ENCODE measurements at regions not wholly inside any gene's neighbourhood (a gene's known extent, or its start where the extent isn't known, plus 50 kb on each side); places are given as distances from the start of the nearest gene placed in this dataset.
A peak's percentile ranks its signal among the peaks of the same experiment; 100 is the strongest.

DNA sequence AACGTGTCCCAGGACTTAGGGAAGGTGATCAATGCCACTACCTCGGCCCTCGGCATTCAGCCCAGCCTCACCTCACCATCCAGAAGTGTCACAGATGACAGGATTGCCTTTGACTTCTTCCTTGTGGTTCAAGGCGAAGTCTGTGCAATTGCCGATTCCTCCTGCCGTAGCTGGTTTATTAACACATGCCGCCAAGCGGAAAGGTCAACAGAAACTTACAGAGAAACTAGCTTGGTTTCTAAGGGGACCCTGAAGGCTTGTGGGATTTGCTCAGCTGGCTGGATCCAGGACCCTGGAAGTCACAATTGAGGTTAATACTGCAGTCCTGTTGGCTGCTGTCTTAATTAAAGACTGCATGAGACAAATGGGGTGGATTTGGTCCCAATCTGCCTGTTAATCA, 65.6 kb downstream of the SHANK2 start:
- Histone ChIP-seq H3K79me1 (ENCODE audit: low read depth, low read length) (no peaks in the 10 kb centered on the region), H3K4me1 (ENCODE audit: control insufficient read depth in 2 of 2, insufficient read depth in 1 of 2, low read depth in 1 of 2, low read length in 2 of 2) (no peaks in the 10 kb centered on the region), H3K27ac (replicated peaks; ENCODE audit: low read length) (no peak overlapping the region), H2BK120ac (ENCODE audit: low read depth, low read length) (no peak overlapping the region), H3K9ac (ENCODE audit: low read depth, low read length, poor library complexity) (no peak overlapping the region), H3K4me2 (ENCODE audit: insufficient read depth, low read length, poor library complexity, severe bottlenecking) (no peak overlapping the region), H3K9me3 (replicated peaks in 1 of 2; ENCODE audit: control insufficient read depth in 2 of 2, insufficient read depth in 1 of 2, low read depth in 1 of 2, low read length in 2 of 2) (no peaks in the 10 kb centered on the region), H2BK12ac (ENCODE audit: low read length) (no peak overlapping the region), H2BK15ac (ENCODE audit: low read length) (no peak overlapping the region), H2AK5ac (ENCODE audit: low read depth, low read length) (no peak overlapping the region), H2AFZ (ENCODE audit: low read length) (no peak overlapping the region), H3K4ac (ENCODE audit: low read length) (no peak overlapping the region), H4K8ac (ENCODE audit: low read depth, low read length) (no peak overlapping the region), H3K4me3 (ENCODE audit: low read length in 2 of 2) (no peak overlapping the region), H3K36me3 (replicated peaks in 1 of 2; ENCODE audit: control insufficient read depth in 2 of 2, insufficient read depth in 2 of 2, low read length in 2 of 2) (no peaks in the 10 kb centered on the region), H3K14ac (ENCODE audit: low read length) (no peak overlapping the region), H3K27me3 (ENCODE audit: control insufficient read depth in 3 of 3, insufficient read depth in 3 of 3, low read depth in 1 of 3, low read length in 3 of 3) (peaks cover 0 to 3% (median 0%) of the 10 kb centered on the region in 3 experiments), H2BK5ac (ENCODE audit: low read length) (no peak overlapping the region), H3K18ac (ENCODE audit: low read length) (no peak overlapping the region), H4K91ac (ENCODE audit: low read depth, low read length, poor library complexity) (no peak overlapping the region), H3K23ac (ENCODE audit: low read depth, low read length, poor library complexity) (no peak overlapping the region)
- DNase-seq (ENCODE audit: low spot score) = no peak
- no CpG with 5 or more reads among the region's 8 CpGs for WGBS, 2 donors (ENCODE audit: extremely low coverage in 2 of 2, insufficient read length in 2 of 2, insufficient replicate concordance in 1 of 2)

DNA sequence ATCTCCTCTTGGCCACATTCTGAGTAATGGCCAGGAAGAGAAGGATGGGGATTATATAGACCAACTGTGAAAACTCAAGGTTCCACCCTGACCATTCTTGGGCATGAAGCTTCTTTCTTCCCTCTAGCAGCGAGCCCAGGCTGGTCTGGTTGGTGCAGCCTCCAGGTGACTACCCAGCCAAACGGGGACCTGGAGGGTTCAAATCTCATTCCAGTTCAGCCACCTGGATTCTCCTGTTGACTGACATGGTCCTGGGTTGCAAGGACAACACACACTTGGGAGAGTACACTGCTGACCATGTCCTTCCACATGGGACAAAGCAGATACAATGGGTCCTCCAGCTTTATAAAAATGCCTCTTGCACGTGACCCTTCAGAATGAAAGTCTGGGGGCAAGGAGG, 67.0 kb downstream of the SHANK2 start:
- WGBS, 2 donors (ENCODE audit: extremely low coverage in 2 of 2, insufficient read length in 2 of 2, insufficient replicate concordance in 1 of 2) = no CpG with 5 or more reads among the region's 3 CpGs
- Histone ChIP-seq H3K23ac (ENCODE audit: low read depth, low read length, poor library complexity) (no peak overlapping the region), H3K79me1 (ENCODE audit: low read depth, low read length) (no peaks in the 10 kb centered on the region), H3K9ac (ENCODE audit: low read depth, low read length, poor library complexity) (no peak overlapping the region), H3K27me3 (ENCODE audit: control insufficient read depth in 3 of 3, insufficient read depth in 3 of 3, low read depth in 1 of 3, low read length in 3 of 3) (peaks cover 0 to 3% (median 0%) of the 10 kb centered on the region in 3 experiments), H2BK12ac (ENCODE audit: low read length) (no peak overlapping the region), H3K27ac (replicated peaks; ENCODE audit: low read length) (no peak overlapping the region), H3K4me3 (ENCODE audit: low read length in 2 of 2) (no peak overlapping the region), H2BK5ac (ENCODE audit: low read length) (no peak overlapping the region), H3K14ac (ENCODE audit: low read length) (no peak overlapping the region), H2AK5ac (ENCODE audit: low read depth, low read length) (no peak overlapping the region), H3K36me3 (replicated peaks in 1 of 2; ENCODE audit: control insufficient read depth in 2 of 2, insufficient read depth in 2 of 2, low read length in 2 of 2) (no peaks in the 10 kb centered on the region), H3K18ac (ENCODE audit: low read length) (no peak overlapping the region), H2BK15ac (ENCODE audit: low read length) (no peak overlapping the region), H3K4ac (ENCODE audit: low read length) (no peak overlapping the region), H4K8ac (ENCODE audit: low read depth, low read length) (no peak overlapping the region), H2BK120ac (ENCODE audit: low read depth, low read length) (no peak overlapping the region), H3K9me3 (replicated peaks in 1 of 2; ENCODE audit: control insufficient read depth in 2 of 2, insufficient read depth in 1 of 2, low read depth in 1 of 2, low read length in 2 of 2) (no peaks in the 10 kb centered on the region), H3K4me1 (ENCODE audit: control insufficient read depth in 2 of 2, insufficient read depth in 1 of 2, low read depth in 1 of 2, low read length in 2 of 2) (no peaks in the 10 kb centered on the region), H3K4me2 (ENCODE audit: insufficient read depth, low read length, poor library complexity, severe bottlenecking) (no peak overlapping the region), H4K91ac (ENCODE audit: low read depth, low read length, poor library complexity) (no peak overlapping the region), H2AFZ (ENCODE audit: low read length) (no peak overlapping the region)
- DNase-seq (ENCODE audit: low spot score) = no peak

DNA sequence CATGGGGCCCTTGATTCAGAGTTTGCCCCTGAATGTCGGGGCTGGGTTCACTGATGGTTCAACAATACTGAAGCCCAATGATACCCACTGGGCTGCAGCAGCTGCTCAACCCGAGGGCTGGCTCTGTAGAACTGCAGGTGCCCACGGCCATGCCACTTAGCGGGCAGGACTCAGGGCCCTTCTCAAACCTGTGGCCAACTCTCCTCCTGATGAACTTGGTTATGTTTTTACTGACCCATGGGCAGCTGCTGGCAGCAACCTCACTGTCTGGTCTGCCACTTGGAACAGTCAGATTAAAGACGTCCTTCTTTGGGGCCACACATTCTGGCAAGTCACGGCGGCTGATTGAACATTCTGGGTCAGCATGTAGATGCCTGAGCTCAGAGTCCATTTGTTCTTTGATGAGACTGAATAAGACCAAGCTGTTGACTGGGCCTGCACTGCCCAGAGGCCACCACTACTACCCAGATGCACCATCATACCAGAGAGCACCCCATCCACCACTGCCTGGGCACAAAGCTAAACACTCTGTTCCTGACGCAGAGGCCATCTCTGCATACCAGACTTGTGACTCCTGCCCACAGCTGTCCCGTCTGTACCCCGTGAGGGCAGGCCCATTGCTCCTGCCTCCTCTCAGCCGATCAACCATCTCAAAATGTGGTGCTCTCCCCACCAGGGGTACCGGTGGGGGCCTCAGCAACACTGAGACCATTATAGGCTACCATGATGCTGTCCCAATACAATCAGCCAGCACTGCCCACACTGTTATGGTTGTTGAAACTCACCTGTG, 67.8 kb downstream of the SHANK2 start:
- Histone ChIP-seq H3K4me1 (ENCODE audit: control insufficient read depth in 2 of 2, insufficient read depth in 1 of 2, low read depth in 1 of 2, low read length in 2 of 2) (no peaks in the 10 kb centered on the region), H3K4me3 (ENCODE audit: low read length in 2 of 2) (no peak overlapping the region), H4K91ac (ENCODE audit: low read depth, low read length, poor library complexity) (no peak overlapping the region), H2BK15ac (ENCODE audit: low read length) (no peak overlapping the region), H3K9me3 (replicated peaks in 1 of 2; ENCODE audit: control insufficient read depth in 2 of 2, insufficient read depth in 1 of 2, low read depth in 1 of 2, low read length in 2 of 2) (no peaks in the 10 kb centered on the region), H3K4ac (ENCODE audit: low read length) (no peak overlapping the region), H2BK120ac (ENCODE audit: low read depth, low read length) (no peak overlapping the region), H2BK5ac (ENCODE audit: low read length) (no peak overlapping the region), H2BK12ac (ENCODE audit: low read length) (no peak overlapping the region), H3K9ac (ENCODE audit: low read depth, low read length, poor library complexity) (no peak overlapping the region), H3K14ac (ENCODE audit: low read length) (no peak overlapping the region), H2AFZ (ENCODE audit: low read length) (no peak overlapping the region), H2AK5ac (ENCODE audit: low read depth, low read length) (no peak overlapping the region), H3K4me2 (ENCODE audit: insufficient read depth, low read length, poor library complexity, severe bottlenecking) (no peak overlapping the region), H3K36me3 (replicated peaks in 1 of 2; ENCODE audit: control insufficient read depth in 2 of 2, insufficient read depth in 2 of 2, low read length in 2 of 2) (no peaks in the 10 kb centered on the region), H3K27me3 (ENCODE audit: control insufficient read depth in 3 of 3, insufficient read depth in 3 of 3, low read depth in 1 of 3, low read length in 3 of 3) (peaks cover 0 to 3% (median 0%) of the 10 kb centered on the region in 3 experiments), H4K8ac (ENCODE audit: low read depth, low read length) (no peak overlapping the region), H3K27ac (replicated peaks; ENCODE audit: low read length) (no peak overlapping the region), H3K18ac (ENCODE audit: low read length) (peak overlapping the region; percentile 48), H3K23ac (ENCODE audit: low read depth, low read length, poor library complexity) (peak overlapping the region; percentile 61), H3K79me1 (ENCODE audit: low read depth, low read length) (no peaks in the 10 kb centered on the region)
- no CpG with 5 or more reads among the region's 12 CpGs for WGBS, 2 donors (ENCODE audit: extremely low coverage in 2 of 2, insufficient read length in 2 of 2, insufficient replicate concordance in 1 of 2)
- no peak for DNase-seq (ENCODE audit: low spot score)

DNA sequence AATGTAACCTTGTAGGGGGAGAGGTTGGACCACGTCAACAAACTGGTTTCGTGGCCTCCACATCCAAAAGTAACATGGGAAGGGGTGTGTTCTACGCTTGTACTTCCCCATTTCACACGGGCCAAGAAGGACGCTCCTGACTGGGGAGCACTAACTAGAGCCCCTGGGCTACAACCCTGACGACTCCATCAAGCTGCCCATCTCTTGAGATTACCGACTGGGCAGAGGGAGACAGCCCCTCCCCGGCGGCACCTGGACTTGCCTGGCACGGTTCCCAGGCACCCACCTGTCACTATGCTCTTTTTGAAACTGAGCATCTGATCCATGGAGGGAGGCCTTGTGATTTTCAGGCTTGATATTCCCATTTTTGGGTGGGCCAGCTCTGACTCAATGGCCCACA, 68.5 kb downstream of the SHANK2 start:
- H3K79me1 ChIP-seq (ENCODE audit: low read depth, low read length) = no peaks in the 10 kb centered on the region
- H3K4ac ChIP-seq (ENCODE audit: low read length) = no peak overlapping the region
- H2AK5ac ChIP-seq (ENCODE audit: low read depth, low read length) = peak overlapping the region; percentile 57
- H3K9ac ChIP-seq (ENCODE audit: low read depth, low read length, poor library complexity) = no peak overlapping the region
- no CpG with 5 or more reads among the region's 10 CpGs for WGBS, 2 donors (ENCODE audit: extremely low coverage in 2 of 2, insufficient read length in 2 of 2, insufficient replicate concordance in 1 of 2)
- H2AFZ ChIP-seq (ENCODE audit: low read length) = no peak overlapping the region
- H4K8ac ChIP-seq (ENCODE audit: low read depth, low read length) = no peak overlapping the region
- no peaks in the 10 kb centered on the region for H3K4me1 ChIP-seq (ENCODE audit: control insufficient read depth in 2 of 2, insufficient read depth in 1 of 2, low read depth in 1 of 2, low read length in 2 of 2)
- no peak overlapping the region for H3K23ac ChIP-seq (ENCODE audit: low read depth, low read length, poor library complexity)
- no peak overlapping the region for H3K27ac ChIP-seq (replicated peaks; ENCODE audit: low read length)
- no peak for DNase-seq (ENCODE audit: low spot score)
- H3K27me3 ChIP-seq (ENCODE audit: control insufficient read depth in 3 of 3, insufficient read depth in 3 of 3, low read depth in 1 of 3, low read length in 3 of 3) = peaks cover 0 to 3% (median 0%) of the 10 kb centered on the region in 3 experiments
- no peaks in the 10 kb centered on the region for H3K36me3 ChIP-seq (replicated peaks in 1 of 2; ENCODE audit: control insufficient read depth in 2 of 2, insufficient read depth in 2 of 2, low read length in 2 of 2)
- H3K18ac ChIP-seq (ENCODE audit: low read length) = no peak overlapping the region
- no peak overlapping the region for H4K91ac ChIP-seq (ENCODE audit: low read depth, low read length, poor library complexity)
- no peak overlapping the region for H2BK5ac ChIP-seq (ENCODE audit: low read length)
- no peak overlapping the region for H3K14ac ChIP-seq (ENCODE audit: low read length)
- H3K9me3 ChIP-seq (replicated peaks in 1 of 2; ENCODE audit: control insufficient read depth in 2 of 2, insufficient read depth in 1 of 2, low read depth in 1 of 2, low read length in 2 of 2) = no peaks in the 10 kb centered on the region
- H2BK12ac ChIP-seq (ENCODE audit: low read length) = no peak overlapping the region
- no peak overlapping the region for H3K4me3 ChIP-seq (ENCODE audit: low read length in 2 of 2)
- H2BK15ac ChIP-seq (ENCODE audit: low read length) = no peak overlapping the region
- no peak overlapping the region for H3K4me2 ChIP-seq (ENCODE audit: insufficient read depth, low read length, poor library complexity, severe bottlenecking)
- no peak overlapping the region for H2BK120ac ChIP-seq (ENCODE audit: low read depth, low read length)

Data from neuronal stem cell (in vitro differentiated cells).